ENCODE measurements at regions not wholly inside any gene's neighbourhood (a gene's known extent, or its start where the extent isn't known, plus 50 kb on each side); places are given as distances from the start of the nearest gene placed in this dataset.

DNA sequence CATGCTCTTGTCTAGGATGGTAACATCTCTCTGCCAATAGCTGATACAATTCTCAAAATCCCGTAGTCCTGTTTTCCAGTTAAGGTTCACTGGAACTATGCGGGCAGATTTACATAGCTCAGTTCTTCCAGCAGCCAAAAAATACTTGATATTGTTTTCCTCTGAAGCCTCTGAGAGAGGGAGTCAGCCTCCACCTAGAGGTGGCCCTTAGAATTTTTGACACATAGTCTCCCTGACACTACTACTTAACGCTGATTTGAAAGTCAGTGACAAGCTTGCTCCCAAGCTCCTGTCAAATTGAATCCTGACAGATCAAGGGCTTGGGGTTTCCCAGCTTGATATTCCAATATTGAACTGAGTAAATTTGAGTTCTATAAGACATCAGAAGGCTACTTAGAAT is 1780.1 kb downstream of the TP53TG3F start:
- Mint-ChIP-seq H3K9me3 (ENCODE audit: insufficient read depth) (no peaks in the 10 kb centered on the region), H3K27ac (no peak overlapping the region), H3K27me3 (no peaks in the 10 kb centered on the region), H3K4me1 (no peaks in the 10 kb centered on the region), H3K4me3 (no peak overlapping the region)
- WGBS (ENCODE audit: insufficient coverage): 100% methylated on average over 1 of the region's 3 CpGs
- H3K4me1 ChIP-seq (ENCODE audit: control insufficient read depth in 2 of 2, insufficient read depth in 2 of 2, low read length in 2 of 2): no peaks in the 10 kb centered on the region
- H3K36me3 ChIP-seq (replicated peaks in 1 of 2; ENCODE audit: control extremely low read depth in 1 of 2, control insufficient read depth in 1 of 2, extremely low read depth in 1 of 2, insufficient read depth in 2 of 2, low read length in 1 of 2): no peaks in the 10 kb centered on the region
- no peak overlapping the region for H3K4me2 ChIP-seq (replicated peaks; ENCODE audit: low read depth, low read length, poor library complexity, severe bottlenecking)
- intact Hi-C loops (cut with micrococcal nuclease): no loop called here
- TF ChIP-seq, protein P1, sequence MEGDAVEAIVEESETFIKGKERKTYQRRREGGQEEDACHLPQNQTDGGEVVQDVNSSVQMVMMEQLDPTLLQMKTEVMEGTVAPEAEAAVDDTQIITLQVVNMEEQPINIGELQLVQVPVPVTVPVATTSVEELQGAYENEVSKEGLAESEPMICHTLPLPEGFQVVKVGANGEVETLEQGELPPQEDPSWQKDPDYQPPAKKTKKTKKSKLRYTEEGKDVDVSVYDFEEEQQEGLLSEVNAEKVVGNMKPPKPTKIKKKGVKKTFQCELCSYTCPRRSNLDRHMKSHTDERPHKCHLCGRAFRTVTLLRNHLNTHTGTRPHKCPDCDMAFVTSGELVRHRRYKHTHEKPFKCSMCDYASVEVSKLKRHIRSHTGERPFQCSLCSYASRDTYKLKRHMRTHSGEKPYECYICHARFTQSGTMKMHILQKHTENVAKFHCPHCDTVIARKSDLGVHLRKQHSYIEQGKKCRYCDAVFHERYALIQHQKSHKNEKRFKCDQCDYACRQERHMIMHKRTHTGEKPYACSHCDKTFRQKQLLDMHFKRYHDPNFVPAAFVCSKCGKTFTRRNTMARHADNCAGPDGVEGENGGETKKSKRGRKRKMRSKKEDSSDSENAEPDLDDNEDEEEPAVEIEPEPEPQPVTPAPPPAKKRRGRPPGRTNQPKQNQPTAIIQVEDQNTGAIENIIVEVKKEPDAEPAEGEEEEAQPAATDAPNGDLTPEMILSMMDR (IDR thresholded peaks at IDR 0.05): no peak
- no peak for TF ChIP-seq EZH2 (IDR thresholded peaks at IDR 0.05; ENCODE audit: borderline replicate concordance, insufficient read depth, low read depth, low read length, poor library complexity, severe bottlenecking)
- DNase-seq (no peak), ATAC-seq (ENCODE audit: low read depth) (no peak)
- H3K9ac ChIP-seq (ENCODE audit: low read length): no peak overlapping the region
- H3K79me2 ChIP-seq (ENCODE audit: control insufficient read depth, insufficient read depth, low read length): no peaks in the 10 kb centered on the region
- H4K20me1 ChIP-seq (ENCODE audit: control insufficient read depth, insufficient read depth, low read length, poor library complexity, severe bottlenecking): no peaks in the 10 kb centered on the region
- H3K9me3 ChIP-seq (ENCODE audit: control extremely low read depth in 1 of 3, control insufficient read depth in 2 of 3, insufficient read depth in 1 of 3, low read length in 2 of 3): peaks cover 1 to 13% (median 7%) of the 10 kb centered on the region in 3 donors
- ChIA-PET POLR2A (no interaction called here), CTCF (no interaction called here)
- no peak overlapping the region for H3K27ac ChIP-seq (ENCODE audit: low read length in 2 of 2)
- no peak overlapping the region for H2AFZ ChIP-seq (ENCODE audit: insufficient read depth, low read depth, low read length, poor library complexity, severe bottlenecking)
- no peaks in the 10 kb centered on the region for H3K27me3 ChIP-seq (replicated peaks in 1 of 4; ENCODE audit: control extremely low read depth in 1 of 4, control insufficient read depth in 3 of 4, insufficient read depth in 4 of 4, low read length in 3 of 4)
- no peak overlapping the region for H3K4me3 ChIP-seq (ENCODE audit: control extremely low read depth in 1 of 5, extremely low read depth in 1 of 5, insufficient read depth in 1 of 5, low read depth in 2 of 5, low read length in 4 of 5)

- Histone ChIP-seq H3K27me3 (replicated peaks in 1 of 4; ENCODE audit: control extremely low read depth in 1 of 4, control insufficient read depth in 3 of 4, insufficient read depth in 4 of 4, low read length in 3 of 4) (no peaks in the 10 kb centered on the region), H3K79me2 (ENCODE audit: control insufficient read depth, insufficient read depth, low read length) (no peaks in the 10 kb centered on the region), H3K36me3 (replicated peaks in 1 of 2; ENCODE audit: control extremely low read depth in 1 of 2, control insufficient read depth in 1 of 2, extremely low read depth in 1 of 2, insufficient read depth in 2 of 2, low read length in 1 of 2) (no peaks in the 10 kb centered on the region), H2AFZ (ENCODE audit: insufficient read depth, low read depth, low read length, poor library complexity, severe bottlenecking) (no peak overlapping the region), H3K9ac (ENCODE audit: low read length) (no peak overlapping the region), H3K4me1 (ENCODE audit: control insufficient read depth in 2 of 2, insufficient read depth in 2 of 2, low read length in 2 of 2) (no peaks in the 10 kb centered on the region), H3K27ac (ENCODE audit: low read length in 2 of 2) (no peak overlapping the region), H3K4me2 (replicated peaks; ENCODE audit: low read depth, low read length, poor library complexity, severe bottlenecking) (no peak overlapping the region), H4K20me1 (ENCODE audit: control insufficient read depth, insufficient read depth, low read length, poor library complexity, severe bottlenecking) (no peaks in the 10 kb centered on the region), H3K9me3 (ENCODE audit: control extremely low read depth in 1 of 3, control insufficient read depth in 2 of 3, insufficient read depth in 1 of 3, low read length in 2 of 3) (peaks cover 3 to 27% (median 4%) of the 10 kb centered on the region in 3 donors), H3K4me3 (ENCODE audit: control extremely low read depth in 1 of 5, extremely low read depth in 1 of 5, insufficient read depth in 1 of 5, low read depth in 2 of 5, low read length in 4 of 5) (no peak overlapping the region)
- TF ChIP-seq EZH2 (IDR thresholded peaks at IDR 0.05; ENCODE audit: borderline replicate concordance, insufficient read depth, low read depth, low read length, poor library complexity, severe bottlenecking): no peak
- TF ChIP-seq, protein P1 (IDR thresholded peaks at IDR 0.05): no peak
- no peaks in the 10 kb centered on the region for H3K27me3 Mint-ChIP-seq
- intact Hi-C loops (cut with micrococcal nuclease): no loop called here
- no CpG with 5 or more reads among the region's 1 CpG for WGBS (ENCODE audit: insufficient coverage)
- H3K4me1 Mint-ChIP-seq: no peaks in the 10 kb centered on the region
- CTCF ChIA-PET: no interaction called here
- H3K9me3 Mint-ChIP-seq (ENCODE audit: insufficient read depth): peaks cover 16% of the 10 kb centered on the region
- no peak for DNase-seq
- no peak overlapping the region for H3K27ac Mint-ChIP-seq
- ATAC-seq (ENCODE audit: low read depth): no peak
- no peak overlapping the region for H3K4me3 Mint-ChIP-seq
- POLR2A ChIA-PET: no interaction called here
Observed at GRCh38 chr16:35249051-35249450, 1789.6 kb downstream of the TP53TG3F start.

Measured in B cell (primary cell).